Psoas muscle (tissue), 7 donors: ENCODE measurements at regions not wholly inside any gene's neighbourhood (a gene's known extent, or its start where the extent isn't known, plus 50 kb on each side); places are given as distances from the start of the nearest gene placed in this dataset.
A peak's percentile ranks its signal among the peaks of the same experiment; 100 is the strongest.

Experiments
- ATAC-seq, 4 donors: fragments of 200-7000 bp; cut with Tn5 transposase; one replicate each; pipeline ENCODE4 v1.9.1; 2020; ENCODE audit warnings: moderate library complexity in 3 of 4, mild to moderate bottlenecking in 2 of 4
- DNase-seq, 2 donors: peaks; one replicate each; pipeline ENCODE4 v3.0.0-alpha.2; 2020
- H3K27ac ChIP-seq: fragments of 200-600 bp; one replicate; pipeline ENCODE4 v1.8.0; 2022
- H3K27me3 ChIP-seq, 3 donors: fragments of 200-600 bp in 1 of 3; one replicate each; pipeline versions ENCODE4 v1.6.1 to v1.8.0; 2013 to 2022; ENCODE audit warnings: low read length in 2 of 3, mild to moderate bottlenecking in 2 of 3, moderate library complexity in 1 of 3; ENCODE audit not compliant: insufficient read depth in 3 of 3
- H3K36me3 ChIP-seq, 2 donors: fragments of 200-600 bp in 1 of 2; one replicate each; pipeline versions ENCODE4 v1.6.1 to v1.8.0; 2013 to 2022; ENCODE audit warnings: low read depth in 1 of 2, mild to moderate bottlenecking in 1 of 2, moderate library complexity in 1 of 2; ENCODE audit not compliant: insufficient read depth in 1 of 2
- H3K4me1 ChIP-seq: fragments of 200-600 bp; one replicate; pipeline ENCODE4 v1.8.0; 2022
- H3K4me3 ChIP-seq: fragments of 200-600 bp; one replicate; pipeline ENCODE4 v1.8.0; 2022; ENCODE audit warnings: mild to moderate bottlenecking
- H3K9me3 ChIP-seq: fragments of 200-600 bp; one replicate; pipeline ENCODE4 v1.8.0; 2022
- WGBS, 3 donors: extraction: QIAGEN DNeasy Blood & Tissue Kit; methylation state at CpG; one replicate each; pipeline versions ENCODE4 v1.1.6 to v1.1.7; 2013; 5-methylcytosine and 5-hydroxymethylcytosine counted together
- intact Hi-C, 2 donors: fragments of 100-400 bp; cut with DNase I; formaldehyde crosslinking; loops; one replicate each; pipeline versions ENCODE4 v1.11.0 to v1.14.2; 2022
- TF ChIP-seq, protein P1 (sequence below): fragments of 200-600 bp; IDR thresholded peaks from one replicate; pipeline ENCODE4 v1.8.0; 2022; ENCODE audit warnings: antibody characterized with exemption
- donor health status: healthy with polysubstance abuse.
- donor health status: DM: no; HTN: no; CAD: no; lungs with moderate emphysema.
- donor health status: Bipolar disorder and iron deficiency.
- donor health status: healthy.
- donor health status: DM: yes; HTN: yes; CAD: no.
- donor health status: DM: no; HTN: no; CAD: no.
- donor health status: DM: yes; HTN: yes; CAD: no.

DNA sequence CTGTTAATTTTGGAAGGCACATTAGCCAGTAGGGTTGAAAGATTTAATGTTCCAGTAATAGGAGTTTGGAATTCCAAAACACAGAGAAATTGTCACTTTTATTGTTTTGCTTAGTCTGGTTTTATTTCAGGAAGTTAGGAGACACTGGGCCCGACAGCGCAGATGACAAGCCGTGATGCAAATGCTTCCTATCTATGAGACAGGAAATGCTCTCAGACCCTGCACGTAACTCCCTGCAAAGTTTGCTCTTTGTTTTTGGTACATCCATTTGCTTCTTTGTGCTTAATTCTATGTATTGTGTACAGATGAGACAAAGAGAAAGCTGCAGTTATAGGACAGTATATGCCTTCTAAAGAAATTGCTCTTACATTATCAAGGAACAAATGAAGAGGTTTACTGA, 201.6 kb upstream of the SGK1 start:
- H3K9me3 ChIP-seq, result no peaks in the 10 kb centered on the region
- H3K27ac ChIP-seq, result no peak overlapping the region
- peaks cover 7% of the 10 kb centered on the region for H3K4me1 ChIP-seq
- H3K4me3 ChIP-seq, result no peak overlapping the region
- WGBS, 3 donors, result 77 to 82% (median 80%) methylated on average over 4 of the region's 4 CpGs
- intact Hi-C loops, result loop anchor here in 1 of 2 donors (5.0 kb wide), 1 partner anchor 37 kb away; no protein-coding TSS in a partner anchor
- peak in 1 of 2 donors; percentile 58 for DNase-seq
- ATAC-seq, result no peak
- TF ChIP-seq, protein P1, sequence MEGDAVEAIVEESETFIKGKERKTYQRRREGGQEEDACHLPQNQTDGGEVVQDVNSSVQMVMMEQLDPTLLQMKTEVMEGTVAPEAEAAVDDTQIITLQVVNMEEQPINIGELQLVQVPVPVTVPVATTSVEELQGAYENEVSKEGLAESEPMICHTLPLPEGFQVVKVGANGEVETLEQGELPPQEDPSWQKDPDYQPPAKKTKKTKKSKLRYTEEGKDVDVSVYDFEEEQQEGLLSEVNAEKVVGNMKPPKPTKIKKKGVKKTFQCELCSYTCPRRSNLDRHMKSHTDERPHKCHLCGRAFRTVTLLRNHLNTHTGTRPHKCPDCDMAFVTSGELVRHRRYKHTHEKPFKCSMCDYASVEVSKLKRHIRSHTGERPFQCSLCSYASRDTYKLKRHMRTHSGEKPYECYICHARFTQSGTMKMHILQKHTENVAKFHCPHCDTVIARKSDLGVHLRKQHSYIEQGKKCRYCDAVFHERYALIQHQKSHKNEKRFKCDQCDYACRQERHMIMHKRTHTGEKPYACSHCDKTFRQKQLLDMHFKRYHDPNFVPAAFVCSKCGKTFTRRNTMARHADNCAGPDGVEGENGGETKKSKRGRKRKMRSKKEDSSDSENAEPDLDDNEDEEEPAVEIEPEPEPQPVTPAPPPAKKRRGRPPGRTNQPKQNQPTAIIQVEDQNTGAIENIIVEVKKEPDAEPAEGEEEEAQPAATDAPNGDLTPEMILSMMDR, result no peak
- H3K36me3 ChIP-seq, result no peaks in the 10 kb centered on the region
- no peaks in the 10 kb centered on the region for H3K27me3 ChIP-seq

DNA sequence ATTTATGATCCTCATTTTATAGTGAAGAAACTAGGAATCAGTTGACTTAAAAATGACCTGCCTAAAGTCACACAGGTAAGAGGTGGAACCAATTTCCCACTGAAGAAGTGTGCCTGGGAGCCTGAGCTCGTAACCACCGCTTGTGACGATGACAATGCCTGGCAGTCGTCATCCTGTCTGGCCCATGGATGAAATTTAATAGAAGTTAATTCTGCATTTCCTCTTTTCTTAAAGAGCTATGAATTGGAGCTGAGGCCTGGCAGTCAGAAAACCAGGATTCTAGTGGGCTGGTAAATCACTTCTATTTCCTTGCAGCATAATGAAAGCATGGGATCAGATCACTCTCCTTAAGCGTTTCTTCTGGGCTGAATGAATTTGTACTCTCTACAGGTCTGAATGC, 200.0 kb upstream of the SGK1 start:
- intact Hi-C loops, result loop anchor here (2.0 to 5.0 kb wide), 2 partner anchors 36 to 343 kb away; no protein-coding TSS in a partner anchor
- TF ChIP-seq, protein P1, result no peak
- Histone ChIP-seq H3K27ac (peak overlapping the region; percentile 69), H3K27me3 (no peaks in the 10 kb centered on the region), H3K4me1 (peaks cover 7% of the 10 kb centered on the region), H3K4me3 (no peak overlapping the region), H3K36me3 (no peaks in the 10 kb centered on the region), H3K9me3 (no peaks in the 10 kb centered on the region)
- WGBS, 3 donors, result 51 to 53% (median 52%) methylated on average over 5 of the region's 5 CpGs
- ATAC-seq, result no peak
- no peak for DNase-seq

DNA sequence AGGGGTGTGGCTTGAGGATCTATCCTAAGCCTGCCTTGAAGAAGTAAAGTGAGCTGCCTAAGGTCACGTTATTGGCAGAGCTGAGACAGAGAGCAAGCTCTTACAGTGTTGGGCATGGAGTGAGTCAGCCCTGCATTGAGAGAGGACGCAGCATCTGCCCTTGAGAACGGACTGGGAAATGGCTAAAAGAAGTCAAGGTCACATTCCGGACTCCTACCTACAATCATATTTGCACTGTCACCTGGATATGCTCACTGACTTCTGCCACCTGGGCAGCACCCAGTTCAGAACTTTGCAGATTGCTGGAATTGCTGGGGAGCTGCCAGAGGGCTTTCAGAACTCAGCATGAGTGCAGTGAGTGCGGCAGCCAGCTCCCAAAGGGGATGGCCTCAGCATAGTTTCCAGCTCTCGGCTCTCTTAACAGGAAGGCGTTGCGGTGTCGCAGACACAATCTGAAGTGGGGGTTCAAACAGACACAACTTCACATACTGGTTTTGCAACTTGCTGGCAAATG, 199.3 kb upstream of the SGK1 start:
- Histone ChIP-seq H3K27ac (peak overlapping the region; percentile 69), H3K4me3 (peak overlapping the region; percentile 24)

DNA sequence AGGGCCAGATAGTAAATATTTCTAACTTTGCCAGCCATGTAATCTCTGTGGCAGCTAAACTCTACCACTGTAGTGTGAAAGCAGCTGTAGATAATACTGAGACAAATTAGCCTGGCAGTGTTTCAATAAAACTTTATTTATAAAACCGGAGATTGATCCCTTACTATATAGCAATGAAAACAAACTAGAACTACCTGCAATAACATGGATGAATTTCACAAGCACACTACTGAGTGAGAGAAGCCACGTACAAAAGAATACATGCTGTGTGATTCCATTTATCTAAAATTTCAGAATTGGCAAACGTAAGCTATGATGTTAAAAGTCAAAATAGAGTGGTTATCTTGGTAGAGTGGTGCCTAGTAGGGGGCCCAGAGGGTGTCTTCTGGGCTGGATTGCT, 198.7 kb upstream of the SGK1 start:
- H3K4me3 ChIP-seq, result no peak overlapping the region
- WGBS, 3 donors, result 54 to 73% (median 58%) methylated on average over 3 of the region's 3 CpGs
- ATAC-seq, result peak in 1 of 4 donors; percentile 6
- H3K27ac ChIP-seq, result peak overlapping the region; percentile 69
- DNase-seq, result no peak
- H3K27me3 ChIP-seq, result no peaks in the 10 kb centered on the region
- TF ChIP-seq, protein P1, result no peak
- H3K4me1 ChIP-seq, result peaks cover 7% of the 10 kb centered on the region
- H3K36me3 ChIP-seq, result no peaks in the 10 kb centered on the region
- H3K9me3 ChIP-seq, result no peaks in the 10 kb centered on the region
- intact Hi-C loops, result loop anchor here (2.0 to 5.0 kb wide), 2 partner anchors 34 to 342 kb away; no protein-coding TSS in a partner anchor

More for the DNA sequence above, 199.3 kb upstream of the SGK1 start:
- 3 to 5% (median 4%) methylated on average over 9 of the region's 9 CpGs for WGBS, 3 donors
- TF ChIP-seq, protein P1, result no peak
- Histone ChIP-seq H3K27me3 (no peaks in the 10 kb centered on the region), H3K36me3 (no peaks in the 10 kb centered on the region), H3K9me3 (no peaks in the 10 kb centered on the region), H3K4me1 (peaks cover 7% of the 10 kb centered on the region)
- intact Hi-C loops, result loop anchor here (2.0 to 5.0 kb wide), 2 partner anchors 35 to 342 kb away; no protein-coding TSS in a partner anchor
- DNase-seq, result peak; percentile 67 to 73
- peak; percentile 97 to 99 (median 98) for ATAC-seq

DNA sequence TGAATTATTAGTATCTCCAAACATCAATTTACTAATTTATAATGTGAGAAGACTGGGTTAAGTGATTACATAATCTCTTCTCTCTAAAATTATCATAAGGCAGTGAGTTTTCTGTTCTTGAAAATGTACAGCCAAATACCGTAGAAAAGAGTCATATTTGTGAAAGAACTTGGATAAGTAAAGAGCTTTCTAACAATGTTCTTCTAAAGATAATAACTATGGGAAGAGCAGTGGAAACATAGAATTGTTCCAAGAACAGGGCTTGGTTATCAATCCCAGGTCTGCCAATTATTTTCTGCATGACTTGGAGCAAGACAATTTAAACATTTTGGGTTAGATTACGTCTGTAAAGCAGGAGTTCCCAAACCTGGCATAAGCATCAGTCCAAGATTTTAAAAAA, 198.1 kb upstream of the SGK1 start:
- no peaks in the 10 kb centered on the region for H3K9me3 ChIP-seq
- ATAC-seq, result no peak
- no peaks in the 10 kb centered on the region for H3K27me3 ChIP-seq
- DNase-seq, result no peak
- intact Hi-C loops, result loop anchor here (2.0 to 5.0 kb wide), 2 partner anchors 34 to 341 kb away; no protein-coding TSS in a partner anchor
- H3K27ac ChIP-seq, result peak overlapping the region; percentile 69
- TF ChIP-seq, protein P1, result no peak
- H3K4me1 ChIP-seq, result peaks cover 7% of the 10 kb centered on the region
- no peaks in the 10 kb centered on the region for H3K36me3 ChIP-seq
- H3K4me3 ChIP-seq, result no peak overlapping the region
- 69 to 83% (median 74%) methylated on average over 2 of the region's 2 CpGs for WGBS, 3 donors
